Thoracic aorta (tissue), 2 donors: ENCODE measurements at regions not wholly inside any gene's neighbourhood (a gene's known extent, or its start where the extent isn't known, plus 50 kb on each side); places are given as distances from the start of the nearest gene placed in this dataset.

Experiments
- ATAC-seq: fragments of 150-250 bp; one replicate; pipeline ENCODE4 v1.8.0; 2017; ENCODE audit warnings: low read depth; ENCODE audit not compliant: insufficient number of reproducible peaks, low FRiP score
- DNase-seq: peaks from one replicate; pipeline ENCODE4 v3.0.0-alpha.2; 2020; ENCODE audit warnings: low spot score
- H3K27ac ChIP-seq, 2 donors: fragments of 200-600 bp; sonication (generic); 1 replicate in 1 of 2; 2 replicates in 1 of 2; pipeline ENCODE4 v1.5.1; 2016; ENCODE audit warnings: mild to moderate bottlenecking in 2 of 2, moderate library complexity in 2 of 2
- H3K27me3 ChIP-seq: fragments of 200-600 bp; sonication (generic); replicated peaks from 2 replicates; pipeline ENCODE4 v1.6.0; 2016; ENCODE audit warnings: mild to moderate bottlenecking; ENCODE audit not compliant: insufficient read depth
- H3K36me3 ChIP-seq: fragments of 200-600 bp; sonication (generic); one replicate; pipeline ENCODE4 v1.5.1; 2016
- H3K4me1 ChIP-seq, 2 donors: fragments of 200-600 bp; sonication (generic); 1 replicate in 1 of 2; 2 replicates in 1 of 2; pipeline versions ENCODE4 v1.5.1 to v1.6.0; 2016; ENCODE audit warnings: low read depth in 2 of 2, mild to moderate bottlenecking in 1 of 2; ENCODE audit not compliant: control insufficient read depth in 1 of 2
- H3K4me3 ChIP-seq: fragments of 200-600 bp; sonication (generic); 2 replicates; pipeline ENCODE4 v1.5.1; 2016; ENCODE audit warnings: mild to moderate bottlenecking
- H3K9me3 ChIP-seq: fragments of 200-600 bp; sonication (generic); 2 replicates; pipeline ENCODE4 v1.5.1; 2016
- TF ChIP-seq, protein P1 (sequence below): fragments of 200-600 bp; sonication (generic); IDR thresholded peaks from one replicate; pipeline ENCODE4 v1.5.1; 2019; ENCODE audit warnings: antibody characterized with exemption

DNA sequence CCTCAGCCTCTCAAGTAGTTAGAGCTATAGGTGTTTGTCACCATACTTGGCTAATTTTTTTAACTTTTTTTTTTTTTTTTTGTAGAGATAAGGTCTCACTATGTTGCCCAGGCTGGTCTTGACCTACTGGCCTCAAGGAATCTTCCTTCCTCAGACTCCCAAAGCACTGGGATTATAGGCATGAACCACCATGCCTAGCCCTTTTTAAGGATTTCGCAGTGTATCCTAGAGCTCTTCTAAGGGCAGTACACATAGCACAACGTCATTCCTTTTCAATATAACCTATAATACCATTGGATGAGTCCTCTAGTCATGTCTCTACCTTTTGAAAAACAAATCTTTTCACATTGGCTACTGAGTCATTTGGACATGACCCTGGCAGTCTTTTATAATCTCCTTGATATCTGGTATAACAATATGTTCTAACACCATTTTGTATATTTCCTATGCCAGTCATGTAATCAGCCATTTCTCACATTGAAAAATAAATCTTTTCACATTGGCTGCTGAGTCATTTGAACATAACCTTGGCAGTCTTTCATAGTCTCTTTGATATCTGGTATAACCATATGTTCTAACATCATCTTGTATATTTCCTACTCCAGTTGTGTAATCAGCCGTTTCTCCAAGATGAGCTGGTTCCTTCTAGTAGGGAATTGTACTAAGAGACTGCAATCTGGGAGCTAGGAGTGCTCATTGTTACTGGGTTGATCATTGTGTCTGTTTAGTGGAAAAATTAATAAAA, 944.7 kb downstream of the MCTP2 start:
- Histone ChIP-seq H3K9me3 (peaks cover 11% of the 10 kb centered on the region), H3K27ac (no peak overlapping the region), H3K27me3 (no peaks in the 10 kb centered on the region), H3K4me1 (peaks cover 12 to 19% of the 10 kb centered on the region in 2 donors), H3K36me3 (no peaks in the 10 kb centered on the region), H3K4me3 (no peak overlapping the region)
- TF ChIP-seq, protein P1, sequence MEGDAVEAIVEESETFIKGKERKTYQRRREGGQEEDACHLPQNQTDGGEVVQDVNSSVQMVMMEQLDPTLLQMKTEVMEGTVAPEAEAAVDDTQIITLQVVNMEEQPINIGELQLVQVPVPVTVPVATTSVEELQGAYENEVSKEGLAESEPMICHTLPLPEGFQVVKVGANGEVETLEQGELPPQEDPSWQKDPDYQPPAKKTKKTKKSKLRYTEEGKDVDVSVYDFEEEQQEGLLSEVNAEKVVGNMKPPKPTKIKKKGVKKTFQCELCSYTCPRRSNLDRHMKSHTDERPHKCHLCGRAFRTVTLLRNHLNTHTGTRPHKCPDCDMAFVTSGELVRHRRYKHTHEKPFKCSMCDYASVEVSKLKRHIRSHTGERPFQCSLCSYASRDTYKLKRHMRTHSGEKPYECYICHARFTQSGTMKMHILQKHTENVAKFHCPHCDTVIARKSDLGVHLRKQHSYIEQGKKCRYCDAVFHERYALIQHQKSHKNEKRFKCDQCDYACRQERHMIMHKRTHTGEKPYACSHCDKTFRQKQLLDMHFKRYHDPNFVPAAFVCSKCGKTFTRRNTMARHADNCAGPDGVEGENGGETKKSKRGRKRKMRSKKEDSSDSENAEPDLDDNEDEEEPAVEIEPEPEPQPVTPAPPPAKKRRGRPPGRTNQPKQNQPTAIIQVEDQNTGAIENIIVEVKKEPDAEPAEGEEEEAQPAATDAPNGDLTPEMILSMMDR: no peak
- DNase-seq (no peak), ATAC-seq (no peak)

DNA sequence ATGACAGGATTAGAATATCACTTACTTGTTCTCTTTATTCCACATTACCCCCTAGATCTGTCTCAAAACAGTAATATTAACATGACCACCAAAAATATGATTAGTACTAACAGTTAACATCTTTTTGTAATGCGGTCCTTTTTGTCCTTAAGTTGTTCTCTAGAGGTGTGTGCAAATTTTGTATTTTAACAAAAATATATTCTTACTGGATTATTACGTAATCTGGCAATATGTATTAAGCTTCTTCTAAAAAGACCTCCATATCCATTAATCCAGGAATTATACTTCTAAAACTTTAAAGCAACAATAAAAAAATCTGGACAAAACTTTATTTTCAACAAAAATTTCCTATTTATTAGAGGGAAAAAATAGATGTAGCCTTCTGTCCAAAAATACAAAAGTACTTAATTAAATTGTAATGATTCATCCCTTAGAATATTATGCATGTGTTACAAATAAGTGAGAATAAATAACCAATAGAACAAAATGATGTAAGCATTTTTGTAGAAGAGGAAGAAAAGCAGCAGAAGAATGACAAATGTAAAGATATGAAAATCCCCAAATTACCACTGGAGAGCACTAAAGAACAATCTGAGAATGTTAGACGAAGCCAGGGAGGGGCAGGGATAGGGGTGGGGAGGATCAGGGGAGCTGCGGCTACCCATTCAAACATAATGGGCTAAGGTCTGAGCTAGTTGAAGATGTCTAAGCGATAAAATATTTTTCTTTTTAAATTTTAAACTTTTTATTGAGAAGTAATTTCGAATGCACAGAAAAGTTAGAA, 945.6 kb downstream of the MCTP2 start:
- no peak for DNase-seq
- ATAC-seq: no peak
- H3K27me3 ChIP-seq: no peaks in the 10 kb centered on the region
- H3K4me1 ChIP-seq: peaks cover 12 to 19% of the 10 kb centered on the region in 2 donors
- H3K4me3 ChIP-seq: no peak overlapping the region
- H3K27ac ChIP-seq: no peak overlapping the region
- H3K36me3 ChIP-seq: no peaks in the 10 kb centered on the region
- TF ChIP-seq, protein P1: no peak
- H3K9me3 ChIP-seq: peaks cover 11% of the 10 kb centered on the region

DNA sequence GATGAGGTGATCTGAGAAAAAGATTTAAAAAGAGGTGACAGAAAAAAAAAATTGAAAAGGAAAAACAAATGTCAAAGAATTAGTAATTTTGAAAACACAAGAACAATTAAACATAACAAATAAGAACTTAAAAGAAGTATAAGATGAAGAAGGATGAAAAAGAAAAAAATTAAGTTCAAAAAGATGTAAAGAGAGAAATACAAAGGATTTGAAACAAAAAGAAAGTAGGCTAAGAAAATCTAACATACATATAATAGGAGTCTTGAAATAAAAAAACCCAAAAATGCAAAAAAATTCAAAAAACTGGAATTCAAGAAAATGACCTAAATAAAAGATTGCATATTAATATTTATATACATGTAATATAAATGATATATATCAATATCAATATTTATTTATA, 949.2 kb downstream of the MCTP2 start:
- no peaks in the 10 kb centered on the region for H3K36me3 ChIP-seq
- no peaks in the 10 kb centered on the region for H3K4me1 ChIP-seq
- H3K9me3 ChIP-seq: peaks cover 11% of the 10 kb centered on the region
- DNase-seq (no peak), ATAC-seq (no peak)
- H3K27ac ChIP-seq: no peak overlapping the region
- TF ChIP-seq, protein P1: no peak
- H3K4me3 ChIP-seq: no peak overlapping the region
- no peaks in the 10 kb centered on the region for H3K27me3 ChIP-seq

DNA sequence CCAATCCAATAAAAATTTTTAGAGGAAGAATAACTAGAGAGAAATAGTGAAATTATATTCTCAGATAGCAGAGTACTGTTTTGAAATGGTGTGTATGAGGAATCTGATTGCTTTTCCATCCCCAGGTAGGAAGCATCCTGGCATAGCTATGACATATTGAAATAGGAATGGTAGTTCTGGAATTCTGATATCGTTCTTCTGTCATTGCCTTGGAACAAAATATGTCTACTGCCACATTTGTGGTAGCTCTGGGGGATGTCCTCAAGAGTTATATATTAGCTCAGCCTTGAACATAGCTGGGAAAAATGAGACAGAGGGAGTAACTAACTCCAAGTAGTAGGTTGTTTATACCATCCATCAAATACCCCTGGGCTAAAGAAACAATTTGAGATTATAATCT, 950.7 kb downstream of the MCTP2 start:
- no peak for DNase-seq
- Histone ChIP-seq H3K4me1 (no peaks in the 10 kb centered on the region), H3K9me3 (peaks cover 11% of the 10 kb centered on the region), H3K4me3 (no peak overlapping the region), H3K27me3 (no peaks in the 10 kb centered on the region), H3K27ac (no peak overlapping the region), H3K36me3 (no peaks in the 10 kb centered on the region)
- no peak for ATAC-seq
- TF ChIP-seq, protein P1: no peak

DNA sequence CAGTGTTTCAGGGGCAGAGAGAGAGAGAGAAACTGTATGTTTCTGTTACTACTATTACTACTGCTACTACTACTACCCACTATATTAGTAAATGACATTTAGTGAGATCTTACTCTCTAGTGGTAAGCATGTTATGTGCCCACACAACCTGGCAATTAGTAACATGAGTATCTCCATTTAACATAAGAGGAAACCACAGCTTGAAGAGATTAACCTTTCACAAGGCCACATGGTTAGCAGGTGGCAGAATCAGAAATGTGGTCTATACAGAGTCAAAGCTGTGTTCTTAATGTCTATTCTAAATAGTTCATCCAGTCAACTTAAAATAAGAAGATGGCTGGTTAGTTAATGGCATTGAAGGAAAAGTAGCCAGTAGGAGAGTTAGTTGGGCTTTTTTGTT, 961.6 kb downstream of the MCTP2 start:
- Histone ChIP-seq H3K4me3 (no peak overlapping the region), H3K9me3 (no peaks in the 10 kb centered on the region), H3K27me3 (no peaks in the 10 kb centered on the region), H3K27ac (no peak overlapping the region), H3K36me3 (no peaks in the 10 kb centered on the region), H3K4me1 (peaks cover 0 to 12% of the 10 kb centered on the region in 2 donors)
- ATAC-seq (no peak), DNase-seq (no peak)
- TF ChIP-seq, protein P1: no peak
